HepG2 (cell line): ENCODE measurements at regions not wholly inside any gene's neighbourhood (a gene's known extent, or its start where the extent isn't known, plus 50 kb on each side); places are given as distances from the start of the nearest gene placed in this dataset.
"Not testable (repeated sequence)": the region's sequence is repeated elsewhere in the genome, so short reads cannot be mapped to it uniquely, and the experiment has no call there.

Source experiments
- CTCF ChIP-seq: sonication (generic); formaldehyde crosslinking; IDR thresholded peaks from 2 replicates; pipeline ENCODE4 v1.5.0; 2020; ENCODE audit warnings: mild to moderate bottlenecking, missing genetic modification reagents, moderate library complexity
- E2F1 ChIP-seq: sonication (generic); formaldehyde crosslinking; IDR thresholded peaks from 2 replicates; pipeline ENCODE4 v1.5.0; 2020; ENCODE audit warnings: missing genetic modification reagents
- SIN3A ChIP-seq: IDR thresholded peaks from 2 replicates; pipeline ENCODE4 v1.6.1; 2011; ENCODE audit warnings: low read depth, mild to moderate bottlenecking, control low read depth, low read length, borderline replicate concordance
- TAF1 ChIP-seq: sonication (generic); formaldehyde crosslinking; IDR thresholded peaks from 2 replicates; pipeline ENCODE4 v1.4.0; 2020; ENCODE audit warnings: missing genetic modification reagents
- XBP1 ChIP-seq: sonication (generic); formaldehyde crosslinking; IDR thresholded peaks from 2 replicates; pipeline ENCODE4 v1.5.0; 2020; ENCODE audit warnings: missing genetic modification reagents
- ZNF121 ChIP-seq: sonication (generic); formaldehyde crosslinking; IDR thresholded peaks from 2 replicates; pipeline ENCODE4 v1.5.0; 2020; ENCODE audit warnings: mild to moderate bottlenecking, missing genetic modification reagents
- ZNF274 ChIP-seq: sonication (generic); formaldehyde crosslinking; IDR thresholded peaks from 2 replicates; pipeline ENCODE4 v1.5.1; 2020; ENCODE audit warnings: mild to moderate bottlenecking, missing genetic modification reagents
- ZNF3 ChIP-seq: IDR thresholded peaks from 2 replicates; pipeline ENCODE4 v1.7.0; 2017; ENCODE audit warnings: inconsistent platforms

DNA sequence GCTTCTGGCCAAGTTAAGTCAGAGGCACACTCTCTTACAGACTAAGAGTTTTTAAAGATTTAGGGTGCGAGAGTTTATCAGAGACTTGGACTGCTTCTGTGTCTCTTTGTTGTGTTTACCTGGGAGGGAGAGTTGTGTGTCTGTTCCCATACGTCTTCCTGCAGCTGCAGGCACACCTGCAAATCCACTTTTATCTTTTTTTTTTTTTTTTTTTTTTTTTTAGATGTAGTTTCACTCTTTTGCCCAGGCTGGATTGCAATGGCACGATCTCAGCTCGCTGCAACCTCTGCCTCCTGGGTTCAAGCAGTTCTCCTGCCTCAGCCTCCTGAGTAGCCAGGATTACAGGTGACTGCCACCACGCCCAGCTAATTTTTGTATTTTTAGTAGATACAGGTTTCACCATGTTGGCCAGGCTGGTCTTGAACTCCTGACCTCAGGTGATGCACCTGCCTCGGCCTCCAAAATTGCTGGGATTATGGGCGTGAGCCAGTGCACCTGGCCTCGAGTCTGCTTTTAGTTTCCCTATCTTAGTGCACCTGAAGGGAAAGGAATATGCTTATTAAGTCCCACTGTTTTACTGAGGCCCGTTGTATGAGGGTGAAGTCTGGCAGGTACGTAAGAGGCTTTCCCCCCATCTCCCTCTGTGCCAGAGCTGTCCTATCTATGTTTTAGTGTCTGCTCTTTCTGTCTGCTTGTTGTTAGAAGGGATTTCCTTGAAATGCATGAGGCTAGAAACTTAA, 1488.0 kb downstream of the CDH11 start:
- TF ChIP-seq CTCF (CRISPR knock-in tag); SIN3A; E2F1; ZNF3; XBP1; ZNF274; TAF1 (CRISPR knock-in tag); ZNF121 (CRISPR knock-in tag): not testable (repeated sequence)
